CD1c-positive myeloid dendritic cell (primary cell): ENCODE measurements at regions not wholly inside any gene's neighbourhood (a gene's known extent, or its start where the extent isn't known, plus 50 kb on each side); places are given as distances from the start of the nearest gene placed in this dataset.

Experiments used
- DNase-seq: peaks from one replicate; pipeline ENCODE4 v3.0.0-alpha.2; 2016; ENCODE audit errors: extremely low spot score

- DNase-seq = no peak
Measured at GRCh38 chr7:21364801-21365271, 63.0 kb upstream of the SP4 start.

DNA sequence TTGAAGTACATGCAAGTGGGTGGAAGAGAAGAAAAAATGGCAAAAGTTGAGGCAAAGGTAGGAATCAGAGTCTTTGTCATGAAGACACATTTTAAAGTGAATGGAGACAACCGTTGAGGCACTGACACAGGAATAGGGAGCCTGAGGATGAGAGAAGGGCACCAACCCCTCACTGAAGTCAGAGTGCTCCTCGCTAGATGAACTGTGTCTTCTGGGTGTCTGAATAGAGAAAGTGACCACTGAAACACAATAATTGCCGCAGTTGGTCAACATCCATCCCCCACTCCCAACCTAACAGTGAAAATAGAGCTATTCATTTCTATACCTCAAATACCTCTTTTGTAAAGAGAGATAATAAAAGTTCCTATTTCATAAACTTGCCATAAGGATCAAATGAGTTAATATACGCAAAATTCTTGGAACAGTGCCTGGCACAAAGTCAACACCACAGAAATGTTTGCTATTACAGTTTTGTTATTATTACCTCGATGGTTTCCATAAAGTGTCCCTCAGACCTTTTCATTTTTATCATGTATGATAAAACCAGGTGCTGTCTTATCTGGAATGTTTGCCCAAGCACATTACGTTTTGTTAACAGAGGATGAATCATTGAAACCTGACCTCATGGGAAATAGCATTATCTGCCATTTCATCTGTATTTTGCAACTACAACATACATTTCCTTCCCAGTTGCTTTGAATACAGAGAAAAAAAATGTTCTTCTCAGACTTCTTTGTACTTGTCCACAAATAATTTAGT is 61.8 kb upstream of the SP4 start:
- DNase-seq = no peak

DNA sequence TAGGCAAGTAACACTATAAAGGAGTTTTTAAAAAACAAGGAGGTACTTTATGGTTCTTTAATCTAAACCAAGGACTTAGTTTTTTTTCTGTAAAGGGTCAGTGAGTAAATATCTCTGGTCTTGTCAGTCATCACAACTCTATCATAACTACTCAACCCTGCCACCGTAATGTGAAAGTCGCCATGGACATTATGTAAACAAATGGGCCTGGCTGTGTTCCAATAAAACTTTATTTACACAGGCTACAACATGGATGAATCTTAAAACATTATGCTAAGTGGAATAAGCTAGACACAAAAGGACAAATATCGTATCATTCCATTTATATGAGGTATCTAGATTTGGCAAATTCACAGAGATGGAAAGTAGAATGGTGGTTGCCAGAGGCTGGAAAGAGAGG is 60.8 kb upstream of the SP4 start:
- no peak for DNase-seq

GRCh38 chr7:21367537-21367936 is 60.3 kb upstream of the SP4 start:
- DNase-seq = no peak

DNA sequence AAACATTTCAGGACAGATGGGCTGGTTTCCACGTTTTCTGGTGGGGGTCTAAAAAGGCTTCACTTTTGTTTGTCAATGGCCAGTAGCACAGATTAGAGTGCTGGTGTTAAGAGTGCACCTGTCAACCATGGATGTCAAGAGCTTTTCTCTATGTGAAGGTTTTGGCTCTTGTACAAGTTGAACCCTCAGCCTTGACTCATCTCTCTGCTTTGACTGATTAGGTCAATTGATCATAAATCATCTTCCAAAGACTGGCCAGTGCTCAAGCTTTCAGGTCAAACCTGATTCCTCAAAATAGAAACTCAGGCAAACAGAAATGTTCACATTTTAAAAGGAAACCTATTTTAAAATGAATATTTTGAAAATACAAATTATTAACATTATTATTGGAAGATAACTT is 59.6 kb upstream of the SP4 start:
- DNase-seq = no peak

DNA sequence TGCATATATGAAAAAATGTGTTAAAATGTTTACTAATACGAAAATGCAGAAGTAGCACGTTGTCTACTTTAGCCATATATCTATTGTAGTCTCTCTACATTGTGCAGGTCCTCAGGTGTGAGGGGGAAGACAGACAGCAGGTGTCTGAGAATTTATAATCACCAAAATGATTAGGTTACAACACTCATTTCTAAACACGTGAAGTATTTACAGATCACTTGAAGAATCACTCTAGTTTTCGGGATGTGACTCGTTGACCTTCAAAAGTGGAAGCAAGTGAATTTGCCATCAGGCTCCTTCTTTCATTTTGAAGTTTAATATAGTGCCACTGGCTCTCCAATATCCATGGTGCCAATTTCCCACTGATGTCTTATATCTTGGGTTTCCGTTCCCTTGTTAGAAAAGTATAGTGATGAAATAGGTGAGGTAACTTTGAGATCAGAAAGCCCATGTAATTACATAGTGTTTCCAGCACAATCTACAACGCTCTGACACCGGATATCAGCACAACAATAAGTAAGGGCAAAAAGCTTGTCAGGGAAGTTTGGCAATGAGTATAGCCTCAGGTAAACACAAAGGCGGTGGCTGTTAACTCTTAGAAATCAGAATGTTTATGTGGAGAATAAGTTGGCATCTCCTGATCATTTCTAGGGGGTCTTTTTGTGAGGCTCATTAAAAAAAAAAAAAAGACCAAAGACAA is 57.5 kb upstream of the SP4 start:
- DNase-seq = no peak

GRCh38 chr7:21371360-21371759 is 56.5 kb upstream of the SP4 start:
- DNase-seq = no peak

DNA sequence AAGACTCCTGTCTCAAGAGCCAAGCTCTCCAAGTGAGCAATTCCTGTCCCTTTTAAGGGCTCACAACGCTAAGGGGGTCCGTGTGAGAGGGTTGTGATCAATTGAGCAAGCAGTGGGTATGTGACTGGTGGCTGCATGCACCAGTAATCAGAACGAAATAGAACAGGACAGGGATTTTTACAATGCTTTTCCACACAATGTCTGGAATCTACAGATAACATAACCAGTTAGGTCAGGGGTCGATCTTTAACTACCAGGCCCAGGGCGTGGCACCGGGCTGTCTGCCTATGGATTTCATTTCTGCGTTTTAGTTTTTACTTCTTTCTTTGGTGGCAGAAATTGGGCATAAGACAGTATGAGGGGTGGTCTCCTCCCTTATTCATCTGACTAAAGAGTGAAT is 54.9 kb upstream of the SP4 start:
- no peak for DNase-seq

DNA sequence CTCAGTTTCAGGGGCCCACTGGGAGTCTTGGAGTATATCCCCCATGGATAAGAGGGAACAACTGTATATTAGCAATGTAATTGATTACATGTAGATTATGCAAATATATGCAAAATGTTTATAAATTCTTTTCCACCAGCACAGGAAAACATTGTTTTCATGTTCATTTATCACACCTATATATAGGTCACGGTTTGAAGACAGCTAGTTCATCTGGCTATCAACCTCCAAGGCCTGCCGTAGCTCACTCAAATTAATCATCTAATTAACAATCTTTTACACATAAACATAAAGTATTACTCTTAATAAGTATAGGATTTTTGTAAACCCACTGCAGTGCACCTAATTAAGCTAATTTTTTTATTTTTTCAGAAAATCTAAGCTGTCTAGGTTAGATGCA is 53.7 kb upstream of the SP4 start:
- DNase-seq = no peak

- no peak for DNase-seq
Measured at GRCh38 chr7:21377545-21377944, 50.3 kb upstream of the SP4 start.
